GM12801 (cell line): ENCODE measurements at regions not wholly inside any gene's neighbourhood (a gene's known extent, or its start where the extent isn't known, plus 50 kb on each side); places are given as distances from the start of the nearest gene placed in this dataset.

Experiments
- CTCF ChIP-seq: IDR thresholded peaks from one replicate; pipeline ENCODE4 v1.5.1; 2011; ENCODE audit warnings: control low read depth; ENCODE audit not compliant: insufficient read length; ENCODE audit errors: extremely low read depth

GRCh38 chr2:198327526-198327925, 523.1 kb downstream of the PLCL1 start:
- no peak for TF ChIP-seq CTCF

GRCh38 chr2:198326431-198326830, 522.0 kb downstream of the PLCL1 start:
- no peak for TF ChIP-seq CTCF

GRCh38 chr2:198325359-198325758, 521.0 kb downstream of the PLCL1 start:
- TF ChIP-seq CTCF: no peak

GRCh38 chr2:198324071-198324470, 519.7 kb downstream of the PLCL1 start:
- no peak for TF ChIP-seq CTCF

- no peak for TF ChIP-seq CTCF
Observed at GRCh38 chr2:198322275-198322674, 517.9 kb downstream of the PLCL1 start.

- no peak for TF ChIP-seq CTCF
Observed at GRCh38 chr2:198321522-198322088, 517.2 kb downstream of the PLCL1 start.

- no peak for TF ChIP-seq CTCF
Observed at GRCh38 chr2:198316852-198317396, 512.5 kb downstream of the PLCL1 start.
